GM18867 (cell line): ENCODE measurements at regions not wholly inside any gene's neighbourhood (a gene's known extent, or its start where the extent isn't known, plus 50 kb on each side); places are given as distances from the start of the nearest gene placed in this dataset.

ENCODE experiments used
- ATAC-seq: cut with Tn5 transposase; IDR thresholded peaks from one replicate; pipeline ENCODE4 v1.9.1; 2021; ENCODE audit warnings: mild to moderate bottlenecking, moderate library complexity; ENCODE audit not compliant: unreplicated experiment

DNA sequence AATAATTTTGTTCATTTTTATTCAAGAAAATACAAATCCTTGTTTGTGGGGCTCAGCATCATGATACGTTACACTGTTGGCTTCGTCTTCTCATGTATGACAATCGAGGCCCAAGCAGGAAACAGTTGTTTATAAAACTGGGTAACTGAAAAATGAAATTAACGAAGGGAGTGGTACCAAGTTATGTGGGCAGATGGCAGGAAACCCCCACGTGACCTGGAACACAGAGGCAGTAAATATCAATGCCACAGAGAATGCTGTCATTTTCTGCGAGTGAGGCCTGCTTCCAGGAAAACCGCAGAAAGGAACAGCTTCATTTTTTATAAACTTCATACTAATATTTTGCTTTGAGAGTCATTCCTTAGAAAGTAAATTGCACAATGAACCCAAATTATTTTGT lies 201.0 kb upstream of the ADARB2 start:
- no peak for ATAC-seq

DNA sequence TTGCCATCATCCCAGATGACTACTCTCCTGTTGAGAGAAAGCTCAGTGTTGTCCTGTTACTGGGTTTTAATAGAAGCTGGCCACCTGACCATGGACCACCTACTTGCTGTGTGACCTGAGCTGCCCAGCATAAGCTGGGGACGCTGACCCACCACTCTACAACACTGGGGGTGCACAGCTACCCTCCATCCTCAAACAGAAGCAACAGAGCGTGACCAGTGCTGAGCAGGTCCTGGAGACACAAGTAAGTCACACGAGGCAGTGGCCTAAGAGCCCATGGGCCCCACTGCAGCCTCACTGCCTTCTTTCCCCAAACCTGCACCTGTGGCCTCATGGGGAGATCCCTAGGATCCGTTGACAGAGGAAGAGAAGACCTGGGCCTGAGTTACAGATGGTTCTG lies 198.6 kb upstream of the ADARB2 start:
- no peak for ATAC-seq

DNA sequence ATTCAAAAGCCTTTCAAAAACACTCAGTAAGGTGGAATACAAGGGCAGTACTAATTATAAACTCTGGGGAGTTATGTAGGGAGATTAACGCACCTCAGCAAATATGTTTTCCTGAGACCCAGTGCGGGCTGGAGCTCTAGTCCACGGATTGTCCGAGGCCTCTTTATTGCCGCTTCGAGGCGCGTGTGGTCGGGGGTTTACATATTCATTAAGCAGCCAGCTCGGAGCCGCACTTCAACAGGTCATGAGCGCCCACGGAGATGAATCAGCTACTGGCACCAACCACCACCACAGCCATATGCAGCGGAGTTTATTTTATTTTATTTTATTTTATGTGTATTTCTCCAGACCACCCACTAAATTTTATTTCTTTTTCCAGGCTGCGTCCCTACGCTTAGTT lies 195.9 kb upstream of the ADARB2 start:
- ATAC-seq: no peak

DNA sequence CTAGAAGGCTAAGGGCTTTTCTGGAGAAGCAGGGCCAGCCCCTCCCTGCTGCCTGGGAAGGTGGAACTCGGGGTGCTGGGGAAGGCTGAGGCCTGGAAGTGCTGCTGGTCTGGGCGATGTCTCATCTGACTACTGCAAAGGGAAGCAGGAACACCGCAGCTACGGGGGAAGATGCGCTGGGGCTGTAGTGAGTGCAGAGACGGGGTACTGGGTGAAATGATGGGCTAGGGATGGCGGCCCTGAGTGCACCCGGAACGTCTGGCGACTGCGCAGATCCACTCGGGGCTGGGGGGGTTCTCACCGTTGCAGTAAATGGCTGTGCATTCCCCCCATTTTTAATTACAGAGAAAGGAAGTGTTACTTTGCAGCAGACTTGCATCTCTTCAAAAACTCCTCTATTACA lies 195.4 kb upstream of the ADARB2 start:
- ATAC-seq: no peak

DNA sequence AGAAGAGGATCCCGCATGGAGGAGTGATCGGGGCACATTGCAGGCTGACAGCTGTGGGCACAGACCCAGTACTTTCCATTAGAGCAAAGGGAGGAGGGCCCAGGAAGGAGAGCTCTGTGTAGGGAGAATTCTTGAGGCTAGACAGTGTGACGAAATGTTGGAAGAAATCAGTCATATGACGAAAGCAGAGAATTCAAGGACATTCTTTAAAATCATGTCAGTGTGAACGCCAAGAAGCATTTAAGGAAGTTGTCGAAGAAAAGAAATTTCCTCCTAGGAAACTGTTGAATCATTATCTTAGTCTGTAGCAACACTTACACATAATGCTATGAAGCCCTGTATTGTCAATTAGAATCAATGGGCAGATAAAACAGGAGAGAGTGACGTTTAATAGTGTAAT lies 191.3 kb upstream of the ADARB2 start:
- no peak for ATAC-seq

DNA sequence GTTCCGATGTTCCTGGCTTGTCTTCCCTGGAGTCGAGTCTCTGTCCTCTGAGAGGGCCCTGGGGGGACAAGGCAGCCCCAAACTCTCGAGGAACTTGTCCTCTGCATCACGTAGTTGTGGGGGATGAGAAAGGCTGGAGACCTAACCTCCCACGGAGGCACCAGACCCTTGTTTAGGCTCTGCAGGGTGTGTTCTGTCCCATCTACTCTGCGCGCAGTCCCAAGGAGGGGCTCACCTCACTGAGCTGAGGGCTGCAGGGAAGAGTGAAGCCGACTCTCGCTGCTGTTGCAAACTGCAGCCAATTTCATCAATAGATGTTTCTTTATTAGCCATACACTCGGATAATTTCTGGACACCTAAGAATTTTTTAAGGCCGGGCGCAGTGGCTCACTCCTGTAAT lies 186.7 kb upstream of the ADARB2 start:
- ATAC-seq: no peak

DNA sequence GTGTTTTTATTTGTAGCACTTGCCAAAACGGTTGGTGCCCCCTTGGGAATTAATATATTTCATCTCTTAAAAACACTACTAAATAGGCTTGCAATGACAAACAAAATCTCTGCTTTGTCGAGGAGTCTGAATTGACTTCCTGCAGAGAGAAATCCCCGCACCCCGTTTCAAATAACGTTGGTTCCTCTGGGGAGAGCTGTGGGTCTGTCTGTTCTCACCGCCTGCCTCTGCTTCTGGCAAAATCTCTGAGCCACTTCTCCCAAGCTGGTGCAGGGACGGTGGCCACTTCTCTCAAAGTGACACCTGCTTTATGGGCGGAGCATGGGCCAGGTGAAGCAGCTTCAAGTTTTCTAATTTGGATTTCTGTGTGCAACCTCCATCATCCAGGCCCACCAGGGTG lies 186.3 kb upstream of the ADARB2 start:
- no peak for ATAC-seq

DNA sequence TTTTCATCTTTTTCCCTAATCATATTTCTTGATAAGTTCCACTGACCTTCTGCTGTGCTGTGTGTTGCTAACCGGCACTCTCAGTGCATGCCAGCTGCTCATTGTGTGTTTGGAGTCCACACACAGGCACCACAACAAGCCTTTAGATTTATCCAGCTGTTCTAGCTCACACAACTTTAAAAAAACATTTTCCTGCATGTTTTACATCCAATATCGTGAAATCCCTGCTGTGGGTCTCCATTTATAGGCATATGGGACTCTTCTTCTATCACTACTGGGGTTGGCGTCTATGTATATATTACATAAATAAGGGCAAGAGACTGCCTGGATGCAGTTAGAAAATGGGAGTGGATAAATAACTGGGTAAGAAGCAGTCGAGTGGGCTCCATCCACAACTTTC lies 183.6 kb upstream of the ADARB2 start:
- ATAC-seq: no peak

DNA sequence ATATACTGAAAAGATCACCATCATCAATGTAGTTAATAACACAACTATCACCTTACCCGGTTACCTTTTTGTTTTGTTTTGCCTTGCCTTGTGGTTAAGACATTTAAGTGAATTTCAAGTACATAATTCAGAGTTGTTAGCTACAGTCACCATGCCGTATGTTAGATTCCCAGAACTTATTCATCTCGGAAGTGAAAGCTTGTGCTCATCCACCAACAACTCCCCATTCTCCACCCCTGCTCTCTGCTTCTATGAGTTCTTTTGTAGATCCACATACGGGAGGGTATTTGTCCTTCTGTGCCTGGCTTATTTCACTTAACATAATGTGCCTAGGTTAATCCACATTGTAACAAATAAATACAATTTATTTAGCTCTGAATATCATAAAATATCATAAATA lies 182.8 kb upstream of the ADARB2 start:
- ATAC-seq: no peak

DNA sequence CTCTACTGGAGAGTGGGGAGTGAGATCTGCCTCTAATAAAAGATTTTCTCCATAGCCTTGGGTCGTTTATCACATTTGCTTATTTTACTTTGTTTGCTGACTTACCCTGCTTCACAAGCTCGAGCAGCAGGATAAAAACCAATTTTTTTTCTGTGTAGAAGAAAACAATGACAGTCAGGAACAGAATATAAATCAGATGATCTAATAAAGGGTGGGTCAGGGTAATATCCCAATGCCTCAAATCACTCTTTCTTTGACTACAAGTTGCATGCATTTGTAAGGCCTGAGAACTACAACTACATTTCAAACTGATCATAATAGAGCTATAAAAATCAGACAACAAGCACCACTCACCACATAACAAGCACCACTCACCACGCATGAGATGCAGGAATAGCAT lies 174.4 kb upstream of the ADARB2 start:
- ATAC-seq: no peak

DNA sequence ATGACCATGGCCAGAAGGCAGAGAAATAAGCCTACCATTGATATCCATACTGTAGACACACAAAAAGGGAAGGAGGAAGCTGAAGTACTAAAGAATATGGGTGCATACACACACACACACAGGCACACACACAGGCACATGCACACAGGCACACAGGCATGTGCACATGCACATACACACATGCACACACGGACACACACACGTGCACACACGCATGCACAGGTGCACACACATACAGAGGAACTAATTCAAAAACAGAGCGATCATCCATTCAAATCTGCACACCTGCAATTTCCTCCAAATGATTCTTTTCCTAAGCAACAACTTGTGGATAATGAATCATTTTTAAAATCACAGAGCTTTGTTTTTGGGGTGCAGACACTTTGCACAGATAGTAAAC lies 166.7 kb upstream of the ADARB2 start:
- no peak for ATAC-seq

DNA sequence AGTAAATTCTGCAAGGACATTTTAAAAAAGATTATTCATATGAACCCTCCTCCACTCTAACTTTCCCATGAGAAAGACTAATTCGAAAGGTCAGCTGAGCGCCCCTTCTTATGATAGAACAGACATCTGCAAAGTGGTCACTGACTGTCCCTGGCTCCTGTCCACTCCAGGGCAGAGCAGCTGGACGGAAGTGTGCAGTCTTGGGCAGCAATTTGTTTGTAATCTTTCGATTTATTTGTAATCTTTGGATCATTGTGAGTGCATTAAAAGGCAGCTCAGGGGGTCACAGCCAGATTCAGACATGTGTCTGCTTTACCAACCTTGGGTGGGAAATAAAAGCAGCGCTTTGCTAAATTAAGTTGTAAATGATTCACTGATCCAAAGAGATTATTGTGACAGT lies 158.8 kb upstream of the ADARB2 start:
- no peak for ATAC-seq

DNA sequence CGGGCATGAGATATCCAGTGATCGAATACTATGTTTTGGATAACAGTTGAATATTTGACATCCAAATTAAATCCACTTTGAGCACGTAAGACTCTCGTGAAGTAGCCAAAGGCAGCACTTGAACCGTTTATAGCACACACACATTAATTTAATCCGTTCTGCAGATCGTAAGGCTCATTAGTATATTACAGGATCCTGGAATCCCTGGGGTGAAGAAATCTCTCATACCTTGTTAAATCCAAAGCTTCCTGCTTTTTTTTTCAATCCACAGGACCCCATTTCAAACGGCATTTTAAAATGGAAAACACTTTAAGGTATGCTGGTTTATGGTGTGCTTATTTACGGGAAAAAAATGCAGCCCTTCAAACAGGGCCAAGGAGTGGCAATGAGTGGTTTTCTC lies 158.4 kb upstream of the ADARB2 start:
- no peak for ATAC-seq

DNA sequence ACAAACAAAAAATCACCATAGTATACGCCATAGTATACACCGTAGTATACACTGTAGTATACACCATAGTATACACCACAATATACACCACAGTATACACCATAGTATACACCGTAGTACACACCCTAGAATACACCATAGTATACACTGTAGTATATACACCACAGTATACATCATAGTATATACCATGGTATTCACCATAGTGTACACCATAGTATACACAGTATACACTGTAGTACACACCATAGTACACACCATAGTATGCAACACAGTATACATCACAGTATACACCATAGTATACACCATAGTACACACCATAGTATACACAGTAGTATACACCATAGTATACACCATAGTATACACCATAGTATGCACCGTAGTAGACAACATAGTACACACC lies 157.6 kb upstream of the ADARB2 start:
- no peak for ATAC-seq

DNA sequence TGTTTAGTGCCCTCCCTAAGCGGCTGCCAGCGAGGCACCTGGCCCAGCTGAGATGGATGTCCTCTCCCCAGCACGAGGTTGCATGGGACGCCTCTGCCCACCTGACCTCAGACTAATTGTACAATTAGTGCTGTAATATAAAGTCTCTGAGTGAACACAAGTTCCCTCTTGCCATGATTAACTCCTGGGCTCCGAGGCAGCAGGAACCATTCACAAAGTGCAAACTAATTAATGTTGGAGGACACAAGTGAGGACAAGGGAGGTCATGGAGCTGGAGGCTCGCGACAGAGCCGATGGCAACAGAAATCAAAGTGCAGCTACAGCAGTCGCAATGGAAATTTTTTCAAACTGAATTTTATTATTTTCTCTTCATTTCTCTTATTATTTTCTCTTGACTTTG lies 156.6 kb upstream of the ADARB2 start:
- no peak for ATAC-seq

DNA sequence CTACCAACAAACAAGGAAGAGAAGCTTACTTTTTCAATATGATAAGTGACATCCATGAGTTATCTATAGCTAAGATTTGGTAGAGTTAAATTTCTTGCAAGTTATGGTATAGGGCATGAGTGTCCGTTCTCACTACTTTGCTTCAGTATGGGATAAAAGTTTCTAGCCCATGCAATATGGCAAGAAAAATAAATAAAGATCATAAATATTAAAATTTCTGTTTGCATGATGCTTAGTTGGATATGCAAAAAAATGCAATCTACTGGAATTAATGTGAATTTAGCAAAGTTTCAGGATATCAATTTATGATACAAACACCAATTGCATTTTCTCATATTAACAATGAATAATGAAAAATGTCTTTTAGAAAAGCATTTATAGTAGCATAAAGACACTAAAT lies 148.7 kb upstream of the ADARB2 start:
- ATAC-seq: no peak

DNA sequence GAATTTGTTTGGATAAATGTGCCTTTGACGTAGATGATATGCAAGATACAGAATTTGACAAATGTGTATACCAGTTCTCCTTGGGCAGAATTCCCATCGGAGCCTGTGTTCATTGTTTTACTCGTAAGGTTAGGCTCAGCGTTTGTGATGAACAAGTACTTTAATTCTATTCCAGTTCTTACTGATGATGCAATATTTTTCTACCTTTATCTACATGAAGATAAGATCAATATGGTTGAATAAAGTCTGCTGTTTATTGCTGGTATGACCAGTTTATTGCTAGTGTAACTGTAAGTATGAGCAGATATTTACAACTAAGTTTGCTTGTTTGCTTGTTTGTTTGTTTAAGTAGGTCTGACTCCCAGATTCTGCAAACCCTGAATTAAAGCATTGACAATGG lies 145.4 kb upstream of the ADARB2 start:
- no peak for ATAC-seq

DNA sequence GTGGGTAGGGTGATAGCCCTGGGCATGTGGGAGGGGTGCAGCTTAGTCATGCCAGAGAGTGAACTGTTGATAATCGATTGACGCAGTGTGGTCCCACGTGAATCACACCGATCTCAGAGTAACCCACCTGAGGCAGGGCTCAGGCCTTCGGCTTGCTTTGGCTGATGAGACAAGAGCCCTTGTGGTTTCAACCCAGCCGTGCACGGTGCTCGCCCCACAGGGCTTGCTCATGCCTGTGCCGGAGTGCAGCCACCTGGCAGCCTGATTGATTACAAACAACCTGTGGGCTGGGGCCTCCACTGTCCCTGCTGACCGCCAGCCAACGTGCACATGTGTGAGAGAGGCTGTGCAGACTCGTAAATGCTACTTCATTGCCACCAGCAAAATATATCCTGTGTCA lies 144.9 kb upstream of the ADARB2 start:
- ATAC-seq: no peak

DNA sequence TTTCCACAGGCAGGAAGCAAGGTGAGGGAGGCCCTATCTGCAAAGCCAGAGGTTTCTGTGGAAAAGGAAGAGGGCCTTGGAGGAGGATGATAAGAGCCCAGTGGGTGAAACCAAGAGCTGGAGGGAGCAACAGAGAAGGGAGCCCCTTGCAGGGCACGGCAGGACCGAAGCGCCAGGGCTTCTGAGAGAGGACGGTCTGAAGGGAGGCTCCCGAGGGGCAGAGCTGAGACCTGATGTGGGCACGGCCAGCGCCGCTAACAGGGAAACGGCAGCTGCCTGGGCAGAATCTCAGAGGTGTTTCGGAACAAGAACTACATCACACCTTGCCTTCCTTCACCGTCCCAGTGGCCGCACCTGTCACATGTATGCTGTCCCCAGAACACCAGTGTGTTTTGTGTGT lies 144.3 kb upstream of the ADARB2 start:
- ATAC-seq: no peak

DNA sequence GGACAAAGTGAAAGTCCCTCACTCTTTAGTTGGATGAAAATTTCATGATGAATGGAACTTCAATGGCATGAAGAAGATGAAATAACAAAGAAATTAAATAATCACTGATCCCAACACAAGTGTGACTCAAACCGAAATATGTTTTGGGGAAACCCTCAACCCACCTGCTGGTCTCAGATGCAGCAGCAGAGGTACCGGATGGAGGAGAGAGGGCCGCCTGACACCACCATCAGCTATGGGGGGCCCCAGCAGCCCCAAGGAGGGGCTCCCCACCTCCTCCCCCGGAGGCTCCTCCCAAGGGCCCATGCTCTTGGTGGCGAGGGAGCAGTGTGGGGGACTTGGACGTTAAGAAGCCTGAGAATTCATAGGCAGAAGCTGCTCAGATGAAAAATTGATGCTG lies 137.2 kb upstream of the ADARB2 start:
- no peak for ATAC-seq

DNA sequence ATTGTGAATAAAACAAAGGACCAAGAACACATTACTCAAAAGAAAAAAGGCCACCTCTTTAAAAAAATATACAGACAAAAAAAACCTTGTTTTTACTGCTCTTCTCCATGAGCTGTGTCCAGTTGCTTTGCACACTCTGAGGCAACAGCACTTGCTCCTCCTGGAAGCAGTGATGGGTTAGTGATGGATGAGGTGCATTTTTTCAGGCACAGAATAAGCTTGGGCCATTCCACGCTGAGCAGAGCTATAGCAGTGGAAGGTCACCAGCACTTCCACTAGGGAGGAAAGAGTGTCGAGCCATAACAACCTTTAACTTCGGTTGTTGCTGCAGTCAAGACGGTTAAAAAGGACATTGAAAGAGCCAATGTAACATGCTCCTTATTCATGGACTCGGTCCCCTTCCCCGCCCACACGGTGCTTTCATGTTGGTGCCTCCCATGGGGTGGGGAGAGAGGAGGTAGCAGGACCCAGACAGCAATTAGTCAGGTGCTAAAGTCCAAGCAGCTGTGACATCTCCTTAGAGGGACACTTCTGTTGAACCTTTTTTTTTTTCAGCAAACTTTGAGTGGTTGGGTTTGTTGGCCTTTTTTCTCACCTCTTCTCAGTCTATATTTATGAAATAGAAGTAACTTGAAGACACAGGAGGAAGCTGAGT lies 136.5 kb upstream of the ADARB2 start:
- no peak for ATAC-seq

DNA sequence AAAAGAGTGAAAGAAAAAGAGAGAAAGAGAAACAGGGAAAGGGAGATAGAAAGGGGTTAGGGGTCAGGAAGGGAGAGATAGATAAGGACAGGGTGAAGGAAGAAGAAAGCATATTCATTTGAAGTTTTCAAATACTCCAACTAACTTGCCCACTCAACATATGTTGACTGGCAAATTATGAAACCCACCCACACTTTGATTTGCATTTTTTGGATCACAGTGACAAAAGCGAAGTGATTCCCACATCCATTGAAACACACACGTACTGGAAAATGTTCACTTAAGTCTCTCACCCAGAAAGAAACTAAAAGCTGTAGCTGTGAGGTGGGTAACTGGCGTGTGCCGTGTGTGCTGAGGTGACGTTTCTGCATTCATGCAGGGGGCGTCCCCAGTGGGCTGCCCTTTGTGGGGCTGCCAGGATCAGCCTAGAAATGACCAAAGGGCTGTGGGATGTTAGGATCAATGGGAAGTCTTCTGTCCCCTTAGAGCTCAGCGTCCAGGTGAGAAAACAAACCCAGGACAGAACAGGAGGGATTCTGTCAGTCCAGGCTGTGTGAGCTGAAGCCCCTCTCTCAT lies 134.9 kb upstream of the ADARB2 start:
- ATAC-seq: no peak

DNA sequence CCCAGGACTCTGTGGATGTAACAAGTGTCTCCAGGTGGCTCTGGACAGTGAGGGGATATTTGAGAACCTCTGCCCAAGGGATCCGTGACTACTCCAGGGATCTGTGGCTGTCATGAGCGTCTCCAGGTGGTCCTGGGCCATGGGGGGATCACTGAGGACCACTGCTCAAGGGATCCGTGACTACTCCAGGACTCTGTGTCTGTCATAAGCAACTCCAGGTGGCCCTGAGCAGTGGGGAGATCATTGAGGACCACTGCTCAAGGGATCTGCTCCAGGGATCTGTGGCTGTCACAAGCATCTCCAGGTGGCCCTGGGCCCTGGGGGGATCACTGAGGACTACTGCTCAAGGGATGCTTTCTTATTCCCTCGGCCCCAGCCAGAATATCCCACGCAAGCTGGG lies 133.2 kb upstream of the ADARB2 start:
- ATAC-seq: no peak
